HepG2 (cell line): ENCODE measurements at regions not wholly inside any gene's neighbourhood (a gene's known extent, or its start where the extent isn't known, plus 50 kb on each side); places are given as distances from the start of the nearest gene placed in this dataset.

Experiments
- ATAC-seq: fragments of 200-7000 bp; cut with Tn5 transposase; 3 replicates; pipeline ENCODE4 v1.9.1; 2020; ENCODE audit warnings: mild to moderate bottlenecking, moderate library complexity
- BruUV-seq: library from RNA; stranded (reverse); fragments of 400-500 nt; replicated peaks from 2 replicates; lab custom pipeline; 2021; lab: Mats Ljungman, UMichigan
- CTCF ChIA-PET: fragments of 300-600 bp; formaldehyde crosslinking; extraction: SDS; loops from one replicate; lab custom pipeline; 2021; ENCODE audit warnings: low total read pairs, inconsistent platforms, low intra/inter-chr PET ratio; lab: Yijun Ruan, JAX
- POLR2A ChIA-PET: fragments of 350-600 bp; sonication (Branson Sonifier 250); formaldehyde crosslinking; loops from one replicate; lab custom pipeline; 2020; ENCODE audit warnings: antibody characterized with exemption, inconsistent platforms; lab: Yijun Ruan, JAX
- DNase-seq: peaks from one replicate; pipeline ENCODE4 v3.0.0-alpha.2; 2015; ENCODE audit warnings: low spot score
- FAIRE-seq: peaks from 3 replicates; lab custom pipeline; 2011; peaks lifted over from hg19 to GRCh38; lab: Jason Lieb, UNC
- H2AFZ ChIP-seq: one replicate; pipeline ENCODE4 v1.6.1; 2011; ENCODE audit warnings: low read length, inconsistent platforms
- H3K27ac ChIP-seq: fragments of 300-600 bp; 3 replicates; pipeline ENCODE4 v1.8.0; 2011; ENCODE audit warnings: mixed run types, mild to moderate bottlenecking, mixed read lengths, low read length, inconsistent platforms; ENCODE audit not compliant: insufficient read depth; ENCODE audit errors: extremely low read length
- H3K27me3 ChIP-seq, 2 experiments: fragments of 200-600 bp in 1 of 2; 2 replicates in 1 of 2; 3 replicates in 1 of 2; pipeline versions ENCODE4 v1.6.0 to v1.8.0; 2011; ENCODE audit warnings: low read length in 2 of 2, mild to moderate bottlenecking in 2 of 2, moderate library complexity in 2 of 2, inconsistent platforms in 1 of 2; ENCODE audit not compliant: insufficient read depth in 2 of 2, control insufficient read depth in 1 of 2
- H3K36me3 ChIP-seq, 2 experiments: fragments of 200-600 bp in 1 of 2; replicated peaks in 1 of 2; 2 replicates in 1 of 2; 3 replicates in 1 of 2; pipeline versions ENCODE4 v1.5.1 to v1.8.0; 2011; ENCODE audit warnings: low read length in 2 of 2, inconsistent platforms in 1 of 2; ENCODE audit not compliant: insufficient read depth in 2 of 2, control insufficient read depth in 1 of 2
- H3K4me1 ChIP-seq: 2 replicates; pipeline ENCODE4 v1.5.1; 2012; ENCODE audit warnings: low read length, inconsistent platforms; ENCODE audit not compliant: insufficient read depth
- H3K4me2 ChIP-seq: 2 replicates; pipeline ENCODE4 v1.6.0; 2011; ENCODE audit warnings: low read depth, low read length, inconsistent platforms
- H3K4me3 ChIP-seq, 3 experiments: fragments of 200-600 bp in 1 of 3; sonication (generic), shearing (Covaris generic) in 1 of 3; replicated peaks in 1 of 3; 2 replicates each; pipeline ENCODE4 v1.5.1; 2011 to 2016; ENCODE audit warnings: low read length in 3 of 3, inconsistent platforms in 2 of 3, low read depth in 2 of 3, mild to moderate bottlenecking in 2 of 3, control low read depth in 1 of 3, mixed read lengths in 1 of 3; ENCODE audit not compliant: insufficient read depth in 1 of 3
- H3K79me2 ChIP-seq: one replicate; pipeline ENCODE4 v1.6.1; 2011; ENCODE audit warnings: low read length, inconsistent platforms; ENCODE audit not compliant: insufficient read depth
- H3K9ac ChIP-seq: 2 replicates; pipeline ENCODE4 v1.6.0; 2011; ENCODE audit warnings: mild to moderate bottlenecking, low read depth, low read length, inconsistent platforms; ENCODE audit not compliant: insufficient read depth
- H3K9me3 ChIP-seq: 2 replicates; pipeline ENCODE4 v1.5.1; 2012; ENCODE audit warnings: mild to moderate bottlenecking, low read length
- H4K20me1 ChIP-seq: 2 replicates; pipeline ENCODE4 v1.6.0; 2011; ENCODE audit warnings: inconsistent platforms, mild to moderate bottlenecking, low read length, moderate library complexity; ENCODE audit not compliant: insufficient read depth
- AHR ChIP-seq: IDR thresholded peaks from 2 replicates; pipeline ENCODE4 v1.6.1; 2018; ENCODE audit warnings: missing genetic modification reagents, missing compliant biosample characterization
- CREB3 ChIP-seq: sonication (generic); formaldehyde crosslinking; IDR thresholded peaks from 2 replicates; pipeline ENCODE4 v1.5.0; 2020; ENCODE audit warnings: missing genetic modification reagents
- GLMP ChIP-seq: sonication (generic); formaldehyde crosslinking; IDR thresholded peaks from 2 replicates; pipeline ENCODE4 v1.9.0; 2021; ENCODE audit warnings: missing genetic modification reagents, mild to moderate bottlenecking, borderline replicate concordance
- GPBP1L1 ChIP-seq: sonication (generic); formaldehyde crosslinking; IDR thresholded peaks from 2 replicates; pipeline ENCODE4 v1.5.0; 2020; ENCODE audit warnings: mild to moderate bottlenecking, missing genetic modification reagents
- HDAC6 ChIP-seq: fragments of 200-600 bp; sonication (generic); IDR thresholded peaks from 2 replicates; pipeline ENCODE4 v1.7.0; 2017; ENCODE audit warnings: mild to moderate bottlenecking, antibody characterized with exemption, low read length, low read depth
- SRY ChIP-seq: sonication (generic); formaldehyde crosslinking; IDR thresholded peaks from 2 replicates; pipeline ENCODE4 v1.8.0; 2022; ENCODE audit warnings: mild to moderate bottlenecking, missing genetic modification reagents
- TMF1 ChIP-seq: sonication (generic); formaldehyde crosslinking; IDR thresholded peaks from 2 replicates; pipeline ENCODE4 v1.8.1; 2022; ENCODE audit warnings: low read depth, missing genetic modification reagents
- ZFP1 ChIP-seq: IDR thresholded peaks from 2 replicates; pipeline ENCODE4 v1.6.1; 2016
- ZNF557 ChIP-seq: sonication (generic); formaldehyde crosslinking; IDR thresholded peaks from 2 replicates; pipeline ENCODE4 v1.4.0; 2020; ENCODE audit warnings: missing genetic modification reagents
- ZSCAN9 ChIP-seq: IDR thresholded peaks from 2 replicates; pipeline ENCODE4 v1.6.1; 2016; ENCODE audit warnings: borderline replicate concordance
- WGBS: methylation state at CpG from one replicate; pipeline ENCODE4 v1.1.6; 2017; ENCODE audit warnings: low lambda C conversion rate; 5-methylcytosine and 5-hydroxymethylcytosine counted together
- in situ Hi-C: cut with HindIII; loops from 2 replicates; pipeline ENCODE4 v1.10.0; 2017; ENCODE audit warnings: low pct_unique_long_range_greater_than_20kb; ENCODE audit not compliant: extremely low pct_ligation_motif_present
- intact Hi-C: fragments of 100-400 bp; cut with micrococcal nuclease; formaldehyde crosslinking; loops from one replicate; pipeline ENCODE4 v1.10.0; 2022; ENCODE audit not compliant: unreplicated experiment

GRCh38 chr11:29712616-29713015, 304.2 kb downstream of the KCNA4 start:
- H3K79me2 ChIP-seq: no peaks in the 10 kb centered on the region
- CTCF ChIA-PET: no interaction called here
- H2AFZ ChIP-seq: no peak overlapping the region
- no peak for TF ChIP-seq HDAC6
- TF ChIP-seq CREB3 (CRISPR knock-in tag): no peak
- no peak for TF ChIP-seq SRY
- no peak for TF ChIP-seq ZNF557
- TF ChIP-seq ZSCAN9: no peak
- TF ChIP-seq GLMP (CRISPR knock-in tag): no peak
- no peak for TF ChIP-seq ZFP1
- no peak for TF ChIP-seq AHR (CRISPR knock-in tag)
- TF ChIP-seq TMF1 (CRISPR knock-in tag): no peak
- TF ChIP-seq GPBP1L1 (CRISPR knock-in tag): no peak
- H3K9me3 ChIP-seq: peaks cover 75% of the 10 kb centered on the region
- 40% methylated on average over 8 of the region's 12 CpGs for WGBS
- H3K27ac ChIP-seq: no peak overlapping the region
- no peak overlapping the region for H3K4me3 ChIP-seq
- in situ Hi-C loops (no loop called here), intact Hi-C loops (no loop called here)
- no peaks in the 10 kb centered on the region for H4K20me1 ChIP-seq
- H3K9ac ChIP-seq: no peak overlapping the region
- H3K36me3 ChIP-seq: no peaks in the 10 kb centered on the region
- DNase-seq (no peak), FAIRE-seq (no peak), ATAC-seq (no peak)
- POLR2A ChIA-PET: no interaction called here
- no peaks in the 10 kb centered on the region for H3K4me1 ChIP-seq
- no peaks in the 10 kb centered on the region for H3K27me3 ChIP-seq
- no TSS peak for BruUV-seq
- H3K4me2 ChIP-seq: no peak overlapping the region
